Stomach (tissue), 4 donors: ENCODE measurements at regions not wholly inside any gene's neighbourhood (a gene's known extent, or its start where the extent isn't known, plus 50 kb on each side); places are given as distances from the start of the nearest gene placed in this dataset.

Experiments
- POLR2A ChIP-seq, 4 donors: fragments of 450-650 bp; IDR thresholded peaks; one replicate each; pipeline ENCODE4 v1.6.1; 2016; ENCODE audit warnings: antibody characterized with exemption in 4 of 4, control low read depth in 2 of 4, mild to moderate bottlenecking in 1 of 4, moderate library complexity in 1 of 4
- POLR2AphosphoS5 ChIP-seq, 3 donors: sonication (generic); formaldehyde crosslinking; IDR thresholded peaks; one replicate each; pipeline ENCODE4 v1.6.1; 2016; ENCODE audit warnings: antibody characterized with exemption in 3 of 3
- TF ChIP-seq, protein P1 (sequence below), 7 experiments: fragments of 450-650 bp in 4 of 7; fragments of 200-600 bp in 3 of 7; sonication (generic) in 3 of 7; IDR thresholded peaks; one replicate each; pipeline ENCODE4 v1.5.1; 2016 to 2019; ENCODE audit warnings: antibody characterized with exemption in 7 of 7, control low read depth in 2 of 7, mild to moderate bottlenecking in 1 of 7

DNA sequence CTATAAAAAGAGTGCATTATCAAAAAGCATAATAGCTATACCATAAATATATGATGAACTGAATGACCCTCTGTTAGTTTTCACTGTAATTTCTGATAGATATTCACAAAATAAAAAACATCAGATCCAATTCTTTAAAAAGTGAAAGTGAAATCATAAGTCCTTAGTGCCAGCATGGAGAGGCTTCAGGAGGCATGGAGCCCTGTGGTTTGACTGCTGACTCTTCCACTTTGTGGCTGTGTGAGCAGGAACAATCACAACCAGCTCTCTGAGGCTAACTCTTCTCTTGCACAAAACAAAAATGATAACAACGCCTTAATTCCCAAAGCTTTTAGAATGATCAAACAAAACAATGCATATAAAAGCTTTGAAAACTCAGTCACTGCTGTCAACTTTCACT is 1143.9 kb downstream of the PDHA2 start:
- TF ChIP-seq, protein P1, sequence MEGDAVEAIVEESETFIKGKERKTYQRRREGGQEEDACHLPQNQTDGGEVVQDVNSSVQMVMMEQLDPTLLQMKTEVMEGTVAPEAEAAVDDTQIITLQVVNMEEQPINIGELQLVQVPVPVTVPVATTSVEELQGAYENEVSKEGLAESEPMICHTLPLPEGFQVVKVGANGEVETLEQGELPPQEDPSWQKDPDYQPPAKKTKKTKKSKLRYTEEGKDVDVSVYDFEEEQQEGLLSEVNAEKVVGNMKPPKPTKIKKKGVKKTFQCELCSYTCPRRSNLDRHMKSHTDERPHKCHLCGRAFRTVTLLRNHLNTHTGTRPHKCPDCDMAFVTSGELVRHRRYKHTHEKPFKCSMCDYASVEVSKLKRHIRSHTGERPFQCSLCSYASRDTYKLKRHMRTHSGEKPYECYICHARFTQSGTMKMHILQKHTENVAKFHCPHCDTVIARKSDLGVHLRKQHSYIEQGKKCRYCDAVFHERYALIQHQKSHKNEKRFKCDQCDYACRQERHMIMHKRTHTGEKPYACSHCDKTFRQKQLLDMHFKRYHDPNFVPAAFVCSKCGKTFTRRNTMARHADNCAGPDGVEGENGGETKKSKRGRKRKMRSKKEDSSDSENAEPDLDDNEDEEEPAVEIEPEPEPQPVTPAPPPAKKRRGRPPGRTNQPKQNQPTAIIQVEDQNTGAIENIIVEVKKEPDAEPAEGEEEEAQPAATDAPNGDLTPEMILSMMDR (IDR thresholded peaks at IDR 0.05), result no peak
- TF ChIP-seq POLR2A (IDR thresholded peaks at IDR 0.05) (no peak), POLR2AphosphoS5 (IDR thresholded peaks at IDR 0.05) (no peak)
